CD14-positive monocyte (primary cell): ENCODE measurements at regions not wholly inside any gene's neighbourhood (a gene's known extent, or its start where the extent isn't known, plus 50 kb on each side); places are given as distances from the start of the nearest gene placed in this dataset.
A peak's percentile ranks its signal among the peaks of the same experiment; 100 is the strongest.

ENCODE experiments used
- DNase-seq, 3 donors: peaks; one replicate each; pipeline ENCODE4 v3.0.0-alpha.2; 2011 to 2022
- H2AFZ ChIP-seq: 2 replicates; pipeline ENCODE4 v1.6.0; 2012; ENCODE audit warnings: mild to moderate bottlenecking, low read depth, low read length, inconsistent platforms; ENCODE audit not compliant: insufficient read depth, poor library complexity, severe bottlenecking
- H3K27ac ChIP-seq, 2 donors: 1 replicate in 1 of 2; 2 replicates in 1 of 2; pipeline ENCODE4 v1.5.1; 2012 to 2013; ENCODE audit warnings: low read length in 2 of 2, control low read depth in 1 of 2, inconsistent platforms in 1 of 2, low read depth in 1 of 2, mild to moderate bottlenecking in 1 of 2
- H3K27me3 ChIP-seq, 2 donors: one replicate each; pipeline versions ENCODE4 v1.6.0 to v1.6.1; 2011 to 2013; ENCODE audit warnings: low read length in 2 of 2; ENCODE audit not compliant: control insufficient read depth in 2 of 2, insufficient read depth in 2 of 2
- H3K36me3 ChIP-seq, 2 donors: replicated peaks in 1 of 2; 1 replicate in 1 of 2; 2 replicates in 1 of 2; pipeline versions ENCODE4 v1.5.1 to v1.6.1; 2012 to 2013; ENCODE audit warnings: low read length in 2 of 2, control low read depth in 1 of 2, inconsistent platforms in 1 of 2, mild to moderate bottlenecking in 1 of 2; ENCODE audit not compliant: insufficient read depth in 2 of 2, control insufficient read depth in 1 of 2
- H3K4me1 ChIP-seq, 2 donors: 1 replicate in 1 of 2; 2 replicates in 1 of 2; pipeline versions ENCODE4 v1.5.1 to v1.6.1; 2012 to 2013; ENCODE audit warnings: low read length in 2 of 2, control low read depth in 1 of 2, inconsistent platforms in 1 of 2, mild to moderate bottlenecking in 1 of 2, moderate library complexity in 1 of 2; ENCODE audit not compliant: insufficient read depth in 2 of 2, control insufficient read depth in 1 of 2
- H3K4me2 ChIP-seq: replicated peaks from 2 replicates; pipeline ENCODE3; 2012; ENCODE audit warnings: low read length, moderate library complexity, mild to moderate bottlenecking; ENCODE audit not compliant: poor library complexity, severe bottlenecking; ENCODE audit errors: extremely low read depth
- H3K4me3 ChIP-seq, 3 experiments: fragments of 200-600 bp in 1 of 3; sonication (generic) in 1 of 3; replicated peaks in 1 of 3; 1 replicate in 2 of 3; 2 replicates in 1 of 3; pipeline ENCODE4 v1.5.1; 2011 to 2013; ENCODE audit warnings: low read length in 3 of 3, mild to moderate bottlenecking in 3 of 3, control low read depth in 2 of 3, low read depth in 2 of 3, inconsistent platforms in 1 of 3, moderate library complexity in 1 of 3
- H3K79me2 ChIP-seq: 2 replicates; pipeline ENCODE4 v1.6.0; 2012; ENCODE audit warnings: mild to moderate bottlenecking, control low read depth, inconsistent platforms, low read length, moderate library complexity; ENCODE audit not compliant: insufficient read depth
- H3K9ac ChIP-seq: 2 replicates; pipeline ENCODE4 v1.6.0; 2017; ENCODE audit warnings: low read length, mild to moderate bottlenecking; ENCODE audit not compliant: insufficient read depth, poor library complexity, severe bottlenecking
- H3K9me3 ChIP-seq, 2 donors: replicated peaks in 1 of 2; 1 replicate in 1 of 2; 2 replicates in 1 of 2; pipeline versions ENCODE4 v1.5.1 to v1.6.1; 2012 to 2013; ENCODE audit warnings: low read length in 2 of 2, control low read depth in 1 of 2; ENCODE audit not compliant: control insufficient read depth in 1 of 2, insufficient read depth in 1 of 2
- H4K20me1 ChIP-seq: 2 replicates; pipeline ENCODE4 v1.6.0; 2012; ENCODE audit warnings: mild to moderate bottlenecking, low read length, control low read depth, moderate library complexity; ENCODE audit not compliant: insufficient read depth
- H3K27ac Mint-ChIP-seq, 7 donors: one replicate each; pipeline ENCODE4 v1.8.0; 2020; ENCODE audit warnings: mild to moderate bottlenecking in 7 of 7, mixed read lengths in 7 of 7, moderate library complexity in 6 of 7, inconsistent platforms in 2 of 7
- H3K27me3 Mint-ChIP-seq, 3 donors: one replicate each; pipeline ENCODE4 v1.8.0; 2021 to 2022; ENCODE audit warnings: low read depth in 3 of 3, mild to moderate bottlenecking in 3 of 3, mixed read lengths in 3 of 3, moderate library complexity in 3 of 3, inconsistent platforms in 1 of 3
- H3K36me3 Mint-ChIP-seq, 2 donors: one replicate each; pipeline ENCODE4 v1.8.0; 2020; ENCODE audit warnings: mixed read lengths in 2 of 2, inconsistent platforms in 1 of 2, mild to moderate bottlenecking in 1 of 2
- H3K4me1 Mint-ChIP-seq: one replicate; pipeline ENCODE4 v1.8.0; 2020; ENCODE audit warnings: mild to moderate bottlenecking, mixed read lengths
- H3K4me3 Mint-ChIP-seq, 2 donors: one replicate each; pipeline ENCODE4 v1.8.0; 2020; ENCODE audit warnings: mild to moderate bottlenecking in 2 of 2, mixed read lengths in 2 of 2, moderate library complexity in 1 of 2
- H3K9me3 Mint-ChIP-seq, 7 donors: one replicate each; pipeline ENCODE4 v1.8.0; 2020 to 2022; ENCODE audit warnings: mixed read lengths in 7 of 7, mild to moderate bottlenecking in 6 of 7, moderate library complexity in 6 of 7, inconsistent platforms in 2 of 7
- CTCF ChIP-seq: fragments of 200-600 bp; IDR thresholded peaks from one replicate; pipeline ENCODE4 v1.8.0; 2022; ENCODE audit warnings: antibody characterized with exemption, mild to moderate bottlenecking
- WGBS: methylation state at CpG from one replicate; pipeline ENCODE4 v1.1.5; 2013; ENCODE audit warnings: missing lambda C conversion rate; ENCODE audit not compliant: insufficient coverage; 5-methylcytosine and 5-hydroxymethylcytosine counted together
- intact Hi-C, 2 donors: fragments of 100-400 bp; cut with micrococcal nuclease; formaldehyde crosslinking; loops; one replicate each; pipeline versions ENCODE4 v1.15.0 to v1.15.1; 2023

- Histone ChIP-seq H3K36me3 (no peaks in the 10 kb centered on the region), H3K9me3 (no peaks in the 10 kb centered on the region), H3K4me2 (no peak overlapping the region), H3K79me2 (no peaks in the 10 kb centered on the region), H2AFZ (no peak overlapping the region), H3K4me1 (no peaks in the 10 kb centered on the region), H3K27me3 (no peaks in the 10 kb centered on the region), H4K20me1 (no peaks in the 10 kb centered on the region), H3K9ac (no peak overlapping the region), H3K4me3 (no peak overlapping the region), H3K27ac (no peak overlapping the region)
- no peaks in the 10 kb centered on the region for H3K4me1 Mint-ChIP-seq
- no peak overlapping the region for H3K27ac Mint-ChIP-seq
- no peak for TF ChIP-seq CTCF
- peaks cover 5 to 7% (median 7%) of the 10 kb centered on the region in 3 donors for H3K27me3 Mint-ChIP-seq
- peaks cover 0 to 3% (median 0%) of the 10 kb centered on the region in 7 donors for H3K9me3 Mint-ChIP-seq
- H3K4me3 Mint-ChIP-seq: no peak overlapping the region
- intact Hi-C loops: no loop called here
- WGBS: 100% methylated on average over 2 of the region's 6 CpGs
- no peak for DNase-seq
- no peaks in the 10 kb centered on the region for H3K36me3 Mint-ChIP-seq
Observed at GRCh38 chr22:22787151-22787550, 100.5 kb upstream of the IGLL5 start.

- intact Hi-C loops: no loop called here
- no peak overlapping the region for H2AFZ ChIP-seq
- H3K27me3 ChIP-seq: no peaks in the 10 kb centered on the region
- no peaks in the 10 kb centered on the region for H4K20me1 ChIP-seq
- H3K4me3 Mint-ChIP-seq: no peak overlapping the region
- peak; percentile 96 for TF ChIP-seq CTCF
- peaks cover 0 to 3% (median 0%) of the 10 kb centered on the region in 7 donors for H3K9me3 Mint-ChIP-seq
- no peaks in the 10 kb centered on the region for H3K36me3 Mint-ChIP-seq
- no peaks in the 10 kb centered on the region for H3K4me1 ChIP-seq
- no peak overlapping the region for H3K4me2 ChIP-seq
- no peaks in the 10 kb centered on the region for H3K36me3 ChIP-seq
- peaks cover 5 to 7% (median 6%) of the 10 kb centered on the region in 3 donors for H3K27me3 Mint-ChIP-seq
- H3K4me3 ChIP-seq: no peak overlapping the region
- H3K27ac ChIP-seq: no peak overlapping the region
- 56% methylated on average over 4 of the region's 9 CpGs for WGBS
- no peaks in the 10 kb centered on the region for H3K79me2 ChIP-seq
- no peaks in the 10 kb centered on the region for H3K9me3 ChIP-seq
- DNase-seq: peak; percentile 45 to 63 (median 45)
- H3K4me1 Mint-ChIP-seq: no peaks in the 10 kb centered on the region
- no peak overlapping the region for H3K9ac ChIP-seq
- no peak overlapping the region for H3K27ac Mint-ChIP-seq
Observed at GRCh38 chr22:22787786-22788459, 99.7 kb upstream of the IGLL5 start.
